ENCODE measurements at regions not wholly inside any gene's neighbourhood (a gene's known extent, or its start where the extent isn't known, plus 50 kb on each side); places are given as distances from the start of the nearest gene placed in this dataset.

DNA sequence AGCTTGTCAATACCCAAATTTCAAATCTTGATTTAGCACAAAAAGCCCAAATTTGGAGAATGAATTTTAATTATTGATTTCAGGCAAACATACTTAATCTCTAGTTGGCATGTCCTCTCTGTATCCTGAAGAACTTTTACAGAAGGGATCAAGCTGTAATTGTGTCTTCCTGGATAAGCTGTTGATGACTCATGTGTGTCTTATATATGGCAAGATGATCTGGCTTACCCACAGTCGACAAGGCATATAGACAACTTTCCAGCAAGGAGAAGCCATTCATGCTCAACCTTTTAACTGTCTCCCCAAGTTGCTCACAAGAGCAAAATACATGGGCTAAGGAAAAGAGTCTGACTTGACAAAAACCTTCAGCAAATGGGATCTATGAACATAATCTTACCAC, 112.5 kb upstream of the SLCO6A1 start:
- no peak for DNase-seq (ENCODE audit: low read depth)

DNA sequence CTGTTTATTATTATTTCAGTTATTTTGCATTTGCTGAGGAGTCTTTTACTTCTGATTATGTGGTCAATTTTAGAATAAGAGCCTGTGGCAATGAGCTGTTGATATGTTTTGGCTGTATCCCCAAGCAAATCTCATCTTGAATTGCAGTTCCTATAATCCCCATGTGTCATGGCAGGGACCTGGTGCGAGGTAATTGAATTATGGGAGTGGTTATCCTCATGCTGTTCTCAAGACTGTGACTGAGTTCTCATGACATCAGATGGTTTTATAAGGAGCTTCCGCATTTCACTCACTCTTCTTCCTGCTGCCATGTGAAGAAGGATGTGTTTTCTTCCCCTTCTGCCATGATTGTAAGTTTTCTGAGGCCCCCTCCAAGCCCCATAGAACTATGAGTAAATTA, 114.9 kb upstream of the SLCO6A1 start:
- TF ChIP-seq, protein P1, sequence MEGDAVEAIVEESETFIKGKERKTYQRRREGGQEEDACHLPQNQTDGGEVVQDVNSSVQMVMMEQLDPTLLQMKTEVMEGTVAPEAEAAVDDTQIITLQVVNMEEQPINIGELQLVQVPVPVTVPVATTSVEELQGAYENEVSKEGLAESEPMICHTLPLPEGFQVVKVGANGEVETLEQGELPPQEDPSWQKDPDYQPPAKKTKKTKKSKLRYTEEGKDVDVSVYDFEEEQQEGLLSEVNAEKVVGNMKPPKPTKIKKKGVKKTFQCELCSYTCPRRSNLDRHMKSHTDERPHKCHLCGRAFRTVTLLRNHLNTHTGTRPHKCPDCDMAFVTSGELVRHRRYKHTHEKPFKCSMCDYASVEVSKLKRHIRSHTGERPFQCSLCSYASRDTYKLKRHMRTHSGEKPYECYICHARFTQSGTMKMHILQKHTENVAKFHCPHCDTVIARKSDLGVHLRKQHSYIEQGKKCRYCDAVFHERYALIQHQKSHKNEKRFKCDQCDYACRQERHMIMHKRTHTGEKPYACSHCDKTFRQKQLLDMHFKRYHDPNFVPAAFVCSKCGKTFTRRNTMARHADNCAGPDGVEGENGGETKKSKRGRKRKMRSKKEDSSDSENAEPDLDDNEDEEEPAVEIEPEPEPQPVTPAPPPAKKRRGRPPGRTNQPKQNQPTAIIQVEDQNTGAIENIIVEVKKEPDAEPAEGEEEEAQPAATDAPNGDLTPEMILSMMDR (conservative IDR thresholded peaks at IDR 0.05; ENCODE audit: low read length), result no peak
- no peak for DNase-seq (ENCODE audit: low read depth)
- no peak overlapping the region for H3K4me3 ChIP-seq (ENCODE audit: low read length)

More for the DNA sequence above, 112.5 kb upstream of the SLCO6A1 start:
- H3K4me3 ChIP-seq (ENCODE audit: low read length), result no peak overlapping the region
- TF ChIP-seq, protein P1 (conservative IDR thresholded peaks at IDR 0.05; ENCODE audit: low read length), result no peak

DNA sequence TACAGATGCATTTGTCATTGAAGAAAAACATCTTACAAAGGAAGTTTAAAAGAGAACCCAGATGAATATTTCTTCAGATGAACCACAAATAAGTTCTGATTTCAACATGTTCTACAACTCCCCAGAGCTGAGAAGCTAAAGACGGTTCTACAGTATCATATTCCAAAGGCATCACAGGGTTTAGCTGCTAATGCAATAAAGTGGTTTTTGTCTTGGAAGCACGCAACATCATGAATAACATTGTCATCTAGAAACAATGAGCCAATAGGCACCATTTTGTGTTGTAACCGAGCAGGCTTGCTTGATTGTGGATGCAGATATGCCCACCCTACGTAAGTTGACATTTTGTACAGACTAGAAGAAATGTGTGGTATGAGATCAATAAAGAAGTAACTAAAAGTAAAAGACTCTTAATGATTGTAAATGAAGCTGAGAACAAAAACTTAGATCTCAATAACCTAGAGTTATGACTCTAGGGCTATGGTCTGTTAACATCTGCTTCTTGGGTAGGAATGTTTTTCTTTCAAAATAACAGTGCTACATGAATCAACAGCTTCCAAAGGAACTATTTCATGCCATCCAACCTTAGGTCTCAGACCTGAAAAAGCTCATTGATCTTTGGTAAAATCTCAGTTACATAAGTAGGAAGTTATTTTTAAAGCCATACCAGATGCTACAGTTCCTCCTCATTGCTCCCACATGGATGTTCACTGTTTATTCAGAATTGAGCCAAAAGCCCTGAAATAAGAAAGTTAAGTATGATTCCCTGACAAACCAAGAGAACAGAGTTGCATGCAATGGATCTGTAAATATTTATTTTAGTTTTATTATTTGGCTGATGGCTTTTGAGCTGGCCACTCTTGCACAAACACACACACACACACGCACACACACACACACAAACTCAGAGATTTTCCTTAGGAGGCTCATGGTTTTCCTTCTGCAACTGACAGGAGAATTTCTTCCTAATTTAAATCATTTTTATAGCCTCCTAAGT, 118.7 kb upstream of the SLCO6A1 start:
- peak; percentile 96 for DNase-seq (ENCODE audit: low read depth)
- no peak overlapping the region for H3K4me3 ChIP-seq (ENCODE audit: low read length)
- TF ChIP-seq, protein P1 (conservative IDR thresholded peaks at IDR 0.05; ENCODE audit: low read length), result no peak

DNA sequence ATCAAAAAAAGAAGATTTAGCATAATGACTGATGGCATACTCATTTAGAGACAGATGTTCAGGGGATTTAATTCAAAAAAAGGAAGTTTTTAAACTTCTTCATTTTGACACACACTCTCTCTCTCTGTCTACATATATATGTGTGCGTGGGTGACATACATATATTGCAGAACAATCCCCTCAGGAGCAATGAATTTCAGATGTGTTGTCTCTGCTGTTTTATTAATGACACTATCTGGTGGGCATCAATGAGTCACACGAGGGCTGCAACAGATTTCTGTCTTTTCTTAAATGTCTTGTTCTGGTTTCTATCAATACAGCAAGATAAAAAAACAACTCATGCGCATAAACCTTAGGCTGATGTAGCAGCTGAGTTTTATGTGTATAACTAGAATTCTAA, 123.5 kb upstream of the SLCO6A1 start:
- DNase-seq (ENCODE audit: low read depth), result no peak
- TF ChIP-seq, protein P1 (conservative IDR thresholded peaks at IDR 0.05; ENCODE audit: low read length), result no peak
- no peak overlapping the region for H3K4me3 ChIP-seq (ENCODE audit: low read length)

DNA sequence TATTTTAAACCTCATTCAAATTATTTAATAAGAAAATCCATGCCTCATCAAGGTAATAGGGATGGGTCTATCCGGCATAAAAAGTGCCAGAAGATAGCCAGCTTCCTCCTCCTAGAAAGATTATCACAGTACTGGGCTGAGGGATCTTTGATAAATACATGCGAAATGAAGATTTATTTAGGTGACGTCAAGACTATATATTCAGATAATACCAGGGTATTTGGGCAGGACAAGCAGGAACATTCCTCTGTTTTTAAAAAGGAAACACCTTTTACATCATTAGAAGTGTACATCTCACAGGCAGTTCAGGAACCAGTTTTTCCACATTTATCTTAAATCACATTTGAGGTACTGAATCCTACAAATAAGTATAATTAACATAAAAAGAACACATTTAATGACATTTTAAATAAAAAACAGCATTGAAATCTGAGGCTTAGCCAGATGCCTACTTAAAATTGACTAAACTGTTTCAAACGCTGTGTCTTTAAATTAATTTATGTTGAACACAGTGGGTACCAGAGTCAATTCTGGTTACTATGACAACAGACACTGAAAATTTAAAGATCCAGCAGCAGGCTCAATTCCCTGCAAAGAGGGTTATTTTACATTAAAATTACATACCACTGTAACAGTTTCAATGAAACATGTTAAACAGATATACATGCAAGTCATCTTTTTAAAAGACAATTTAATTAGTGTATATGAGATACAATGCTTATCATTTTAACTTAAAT, 124.7 kb upstream of the SLCO6A1 start:
- TF ChIP-seq, protein P1 (conservative IDR thresholded peaks at IDR 0.05; ENCODE audit: low read length), result no peak
- H3K4me3 ChIP-seq (ENCODE audit: low read length), result no peak overlapping the region
- no peak for DNase-seq (ENCODE audit: low read depth)

DNA sequence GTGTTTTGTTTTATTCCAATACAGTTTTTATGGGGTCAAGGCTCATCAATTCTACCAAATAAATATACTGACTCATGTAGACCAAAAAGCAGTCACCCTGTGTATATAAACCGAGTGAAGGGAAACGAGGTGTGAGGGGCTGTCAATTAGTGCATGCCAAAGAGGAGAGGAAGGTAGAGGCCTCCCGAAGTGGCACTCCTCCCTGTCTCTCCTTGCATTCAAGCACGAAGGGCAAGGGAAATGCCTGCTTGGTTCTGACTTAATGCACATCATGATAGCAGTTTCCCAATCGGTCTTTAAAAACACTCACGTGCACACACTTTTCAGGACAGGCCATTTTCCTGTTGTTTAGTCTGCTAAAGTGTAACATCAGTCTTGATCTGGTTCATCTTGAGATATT, 125.6 kb upstream of the SLCO6A1 start:
- no peak for DNase-seq (ENCODE audit: low read depth)
- TF ChIP-seq, protein P1 (conservative IDR thresholded peaks at IDR 0.05; ENCODE audit: low read length), result no peak
- no peak overlapping the region for H3K4me3 ChIP-seq (ENCODE audit: low read length)
